RWPE2 (cell line): ENCODE measurements at regions not wholly inside any gene's neighbourhood (a gene's known extent, or its start where the extent isn't known, plus 50 kb on each side); places are given as distances from the start of the nearest gene placed in this dataset.

ENCODE experiments used
- ATAC-seq: fragments of 200-7000 bp; cut with Tn5 transposase; 3 replicates; pipeline ENCODE4 v1.9.1; 2021; ENCODE audit warnings: low read depth
- DNase-seq: peaks from one replicate; pipeline ENCODE4 v3.0.0-alpha.2; 2020; ENCODE audit warnings: low spot score
- H3K27ac ChIP-seq: fragments of 450-650 bp; 2 replicates; pipeline ENCODE4 v1.5.1; 2017; ENCODE audit warnings: mild to moderate bottlenecking; ENCODE audit not compliant: poor library complexity, severe bottlenecking
- H3K27me3 ChIP-seq: fragments of 250-450 bp; sonication (Bioruptor Pico); 2 replicates; pipeline ENCODE4 v1.5.1; 2021; ENCODE audit warnings: mild to moderate bottlenecking, moderate library complexity; ENCODE audit not compliant: insufficient read depth, poor library complexity, severe bottlenecking
- H3K36me3 ChIP-seq: fragments of 250-450 bp; sonication (Bioruptor Pico); 2 replicates; pipeline ENCODE4 v1.5.1; 2020; ENCODE audit warnings: low read depth, mild to moderate bottlenecking, moderate library complexity
- H3K4me1 ChIP-seq: fragments of 250-450 bp; sonication (Bioruptor Pico); 2 replicates; pipeline ENCODE4 v1.5.1; 2021; ENCODE audit warnings: mild to moderate bottlenecking, moderate library complexity; ENCODE audit not compliant: insufficient read depth, poor library complexity, severe bottlenecking
- H3K4me3 ChIP-seq: fragments of 250-450 bp; sonication (Bioruptor Pico); 2 replicates; pipeline ENCODE4 v1.5.1; 2021; ENCODE audit warnings: mild to moderate bottlenecking, moderate library complexity; ENCODE audit not compliant: severe bottlenecking
- H3K9me3 ChIP-seq: fragments of 250-450 bp; sonication (Bioruptor Pico); 2 replicates; pipeline ENCODE4 v1.5.1; 2021; ENCODE audit warnings: mild to moderate bottlenecking, moderate library complexity; ENCODE audit not compliant: severe bottlenecking
- CTCF ChIP-seq: fragments of 450-650 bp; IDR thresholded peaks from one replicate; pipeline ENCODE4 v1.5.1; 2017; ENCODE audit warnings: mild to moderate bottlenecking, moderate library complexity; ENCODE audit not compliant: poor library complexity, severe bottlenecking

- ATAC-seq (peak; percentile 95), DNase-seq (no peak)
- Histone ChIP-seq H3K4me1 (peaks cover 32% of the 10 kb centered on the region), H3K27ac (peak overlapping the region; percentile 81), H3K36me3 (no peaks in the 10 kb centered on the region), H3K27me3 (no peaks in the 10 kb centered on the region), H3K9me3 (no peaks in the 10 kb centered on the region), H3K4me3 (no peak overlapping the region)
- no peak for TF ChIP-seq CTCF
Observed at GRCh38 chr2:150271952-150272802, 215.3 kb downstream of the RND3 start.

- peak; percentile 33; the same call in 2 of the 3 replicates for ATAC-seq
- no peak for DNase-seq
- H3K27ac ChIP-seq = peak overlapping the region; percentile 49
Observed at GRCh38 chr2:150267651-150268415, 219.6 kb downstream of the RND3 start.

GRCh38 chr2:150266931-150267330 is 220.5 kb downstream of the RND3 start:
- H3K27ac ChIP-seq = no peak overlapping the region
- no peak for ATAC-seq
- DNase-seq = no peak
- no peak overlapping the region for H3K4me3 ChIP-seq
- no peak for TF ChIP-seq CTCF
- H3K4me1 ChIP-seq = peaks cover 22% of the 10 kb centered on the region
- no peaks in the 10 kb centered on the region for H3K9me3 ChIP-seq
- H3K27me3 ChIP-seq = no peaks in the 10 kb centered on the region
- no peaks in the 10 kb centered on the region for H3K36me3 ChIP-seq

More at GRCh38 chr2:150267651-150268415, 219.6 kb downstream of the RND3 start:
- Histone ChIP-seq H3K36me3 (no peaks in the 10 kb centered on the region), H3K9me3 (no peaks in the 10 kb centered on the region), H3K4me1 (peaks cover 29% of the 10 kb centered on the region), H3K27me3 (no peaks in the 10 kb centered on the region), H3K4me3 (no peak overlapping the region)
- TF ChIP-seq CTCF = no peak

- H3K4me1 ChIP-seq = peaks cover 13% of the 10 kb centered on the region
- H3K27me3 ChIP-seq = no peaks in the 10 kb centered on the region
- no peak overlapping the region for H3K4me3 ChIP-seq
- ATAC-seq (no peak), DNase-seq (no peak)
- no peak overlapping the region for H3K27ac ChIP-seq
- no peaks in the 10 kb centered on the region for H3K9me3 ChIP-seq
- TF ChIP-seq CTCF = no peak
- H3K36me3 ChIP-seq = no peaks in the 10 kb centered on the region
Observed at GRCh38 chr2:150264442-150264841, 223.0 kb downstream of the RND3 start.
